HepG2 (cell line): ENCODE measurements at regions not wholly inside any gene's neighbourhood (a gene's known extent, or its start where the extent isn't known, plus 50 kb on each side); places are given as distances from the start of the nearest gene placed in this dataset.

Experiments used
- ATAC-seq: fragments of 200-7000 bp; cut with Tn5 transposase; 3 replicates; pipeline ENCODE4 v1.9.1; 2020; ENCODE audit warnings: mild to moderate bottlenecking, moderate library complexity
- BruUV-seq: library from RNA; stranded (reverse); fragments of 400-500 nt; replicated peaks from 2 replicates; lab custom pipeline; 2021; lab: Mats Ljungman, UMichigan
- CTCF ChIA-PET: fragments of 300-600 bp; formaldehyde crosslinking; extraction: SDS; loops from one replicate; lab custom pipeline; 2021; ENCODE audit warnings: low total read pairs, inconsistent platforms, low intra/inter-chr PET ratio; lab: Yijun Ruan, JAX
- POLR2A ChIA-PET: fragments of 350-600 bp; sonication (Branson Sonifier 250); formaldehyde crosslinking; loops from one replicate; lab custom pipeline; 2020; ENCODE audit warnings: antibody characterized with exemption, inconsistent platforms; lab: Yijun Ruan, JAX
- DNase-seq: peaks from one replicate; pipeline ENCODE4 v3.0.0-alpha.2; 2015; ENCODE audit warnings: low spot score
- FAIRE-seq: peaks from 3 replicates; lab custom pipeline; 2011; peaks lifted over from hg19 to GRCh38; lab: Jason Lieb, UNC
- H2AFZ ChIP-seq: one replicate; pipeline ENCODE4 v1.6.1; 2011; ENCODE audit warnings: low read length, inconsistent platforms
- H3K27ac ChIP-seq: fragments of 300-600 bp; 3 replicates; pipeline ENCODE4 v1.8.0; 2011; ENCODE audit warnings: mixed run types, mild to moderate bottlenecking, mixed read lengths, low read length, inconsistent platforms; ENCODE audit not compliant: insufficient read depth; ENCODE audit errors: extremely low read length
- H3K27me3 ChIP-seq, 2 experiments: fragments of 200-600 bp in 1 of 2; 2 replicates in 1 of 2; 3 replicates in 1 of 2; pipeline versions ENCODE4 v1.6.0 to v1.8.0; 2011; ENCODE audit warnings: low read length in 2 of 2, mild to moderate bottlenecking in 2 of 2, moderate library complexity in 2 of 2, inconsistent platforms in 1 of 2; ENCODE audit not compliant: insufficient read depth in 2 of 2, control insufficient read depth in 1 of 2
- H3K36me3 ChIP-seq, 2 experiments: fragments of 200-600 bp in 1 of 2; replicated peaks in 1 of 2; 2 replicates in 1 of 2; 3 replicates in 1 of 2; pipeline versions ENCODE4 v1.5.1 to v1.8.0; 2011; ENCODE audit warnings: low read length in 2 of 2, inconsistent platforms in 1 of 2; ENCODE audit not compliant: insufficient read depth in 2 of 2, control insufficient read depth in 1 of 2
- H3K4me1 ChIP-seq: 2 replicates; pipeline ENCODE4 v1.5.1; 2012; ENCODE audit warnings: low read length, inconsistent platforms; ENCODE audit not compliant: insufficient read depth
- H3K4me2 ChIP-seq: 2 replicates; pipeline ENCODE4 v1.6.0; 2011; ENCODE audit warnings: low read depth, low read length, inconsistent platforms
- H3K4me3 ChIP-seq, 3 experiments: fragments of 200-600 bp in 1 of 3; sonication (generic), shearing (Covaris generic) in 1 of 3; replicated peaks in 1 of 3; 2 replicates each; pipeline ENCODE4 v1.5.1; 2011 to 2016; ENCODE audit warnings: low read length in 3 of 3, inconsistent platforms in 2 of 3, low read depth in 2 of 3, mild to moderate bottlenecking in 2 of 3, control low read depth in 1 of 3, mixed read lengths in 1 of 3; ENCODE audit not compliant: insufficient read depth in 1 of 3
- H3K79me2 ChIP-seq: one replicate; pipeline ENCODE4 v1.6.1; 2011; ENCODE audit warnings: low read length, inconsistent platforms; ENCODE audit not compliant: insufficient read depth
- H3K9ac ChIP-seq: 2 replicates; pipeline ENCODE4 v1.6.0; 2011; ENCODE audit warnings: mild to moderate bottlenecking, low read depth, low read length, inconsistent platforms; ENCODE audit not compliant: insufficient read depth
- H3K9me3 ChIP-seq: 2 replicates; pipeline ENCODE4 v1.5.1; 2012; ENCODE audit warnings: mild to moderate bottlenecking, low read length
- H4K20me1 ChIP-seq: 2 replicates; pipeline ENCODE4 v1.6.0; 2011; ENCODE audit warnings: inconsistent platforms, mild to moderate bottlenecking, low read length, moderate library complexity; ENCODE audit not compliant: insufficient read depth
- CBFB ChIP-seq: sonication (generic); formaldehyde crosslinking; IDR thresholded peaks from 2 replicates; pipeline ENCODE4 v1.4.0; 2020; ENCODE audit warnings: missing genetic modification reagents
- FOXA1 ChIP-seq, 2 experiments: fragments of 450-650 bp in 1 of 2; sonication (generic) in 1 of 2; formaldehyde crosslinking in 1 of 2; IDR thresholded peaks; 2 replicates each; pipeline versions ENCODE4 v1.4.0 to v1.6.1; 2016 to 2020; ENCODE audit warnings: missing genetic modification reagents in 1 of 2
- SOX13 ChIP-seq, 3 experiments: fragments of 450-650 bp in 1 of 3; sonication (generic) in 1 of 3; formaldehyde crosslinking in 1 of 3; IDR thresholded peaks in 2 of 3; conservative IDR thresholded peaks in 1 of 3; 2 replicates each; pipeline versions ENCODE4 v1.5.0 to v1.6.1; 2016 to 2020; ENCODE audit warnings: antibody characterized with exemption in 1 of 3, mild to moderate bottlenecking in 1 of 3, missing compliant biosample characterization in 1 of 3, missing genetic modification reagents in 1 of 3, moderate library complexity in 1 of 3
- SOX6 ChIP-seq, 2 experiments: fragments of 450-650 bp in 1 of 2; sonication (generic) in 1 of 2; formaldehyde crosslinking in 1 of 2; IDR thresholded peaks; 2 replicates each; pipeline versions ENCODE4 v1.4.0 to v1.6.1; 2017 to 2020; ENCODE audit warnings: antibody characterized with exemption in 1 of 2, mild to moderate bottlenecking in 1 of 2, missing genetic modification reagents in 1 of 2
- SRSF1 ChIP-seq: fragments of 200-400 bp; formaldehyde crosslinking; optimal IDR thresholded peaks from 2 replicates; pipeline ENCODE3; 2017; ENCODE audit warnings: mild to moderate bottlenecking, low read depth, low read length, moderate library complexity
- TBP ChIP-seq: sonication (generic); formaldehyde crosslinking; IDR thresholded peaks from 2 replicates; pipeline ENCODE4 v1.5.0; 2020; ENCODE audit warnings: missing genetic modification reagents
- TIGD3 ChIP-seq: sonication (generic); formaldehyde crosslinking; IDR thresholded peaks from 2 replicates; pipeline ENCODE4 v1.5.1; 2020; ENCODE audit warnings: mild to moderate bottlenecking, missing genetic modification reagents, borderline replicate concordance
- YEATS2 ChIP-seq: sonication (generic); formaldehyde crosslinking; IDR thresholded peaks from 2 replicates; pipeline ENCODE4 v1.4.0; 2020; ENCODE audit warnings: missing genetic modification reagents, borderline replicate concordance
- ZBTB49 ChIP-seq: sonication (generic); formaldehyde crosslinking; IDR thresholded peaks from 2 replicates; pipeline ENCODE4 v1.4.0; 2020; ENCODE audit warnings: missing genetic modification reagents, borderline replicate concordance
- ZNF280B ChIP-seq: sonication (generic); formaldehyde crosslinking; IDR thresholded peaks from 2 replicates; pipeline ENCODE4 v1.5.0; 2020; ENCODE audit warnings: missing genetic modification reagents, mild to moderate bottlenecking, borderline replicate concordance
- ZNF350 ChIP-seq: sonication (generic); formaldehyde crosslinking; IDR thresholded peaks from 2 replicates; pipeline ENCODE4 v1.4.0; 2020; ENCODE audit warnings: mild to moderate bottlenecking, low read depth, missing genetic modification reagents, borderline replicate concordance
- ZNF839 ChIP-seq: sonication (generic); formaldehyde crosslinking; IDR thresholded peaks from 2 replicates; pipeline ENCODE4 v1.4.0; 2020; ENCODE audit warnings: missing genetic modification reagents, mild to moderate bottlenecking, borderline replicate concordance
- WGBS: methylation state at CpG from one replicate; pipeline ENCODE4 v1.1.6; 2017; ENCODE audit warnings: low lambda C conversion rate; 5-methylcytosine and 5-hydroxymethylcytosine counted together
- in situ Hi-C: cut with HindIII; loops from 2 replicates; pipeline ENCODE4 v1.10.0; 2017; ENCODE audit warnings: low pct_unique_long_range_greater_than_20kb; ENCODE audit not compliant: extremely low pct_ligation_motif_present
- intact Hi-C: fragments of 100-400 bp; cut with micrococcal nuclease; formaldehyde crosslinking; loops from one replicate; pipeline ENCODE4 v1.10.0; 2022; ENCODE audit not compliant: unreplicated experiment

GRCh38 chr6:82015526-82015925 lies 232.0 kb downstream of the IBTK start:
- peak; percentile 22 for DNase-seq
- H3K4me2 ChIP-seq = no peak overlapping the region
- intact Hi-C loops = no loop called here
- no peaks in the 10 kb centered on the region for H4K20me1 ChIP-seq
- peaks cover 41% of the 10 kb centered on the region for H3K4me1 ChIP-seq
- H3K4me3 ChIP-seq = no peak overlapping the region
- BruUV-seq = no TSS peak
- no peaks in the 10 kb centered on the region for H3K27me3 ChIP-seq
- CTCF ChIA-PET = no interaction called here
- H3K27ac ChIP-seq = no peak overlapping the region
- no peak overlapping the region for H2AFZ ChIP-seq
- no peaks in the 10 kb centered on the region for H3K36me3 ChIP-seq
- no peaks in the 10 kb centered on the region for H3K9me3 ChIP-seq
- no peak overlapping the region for H3K9ac ChIP-seq
- in situ Hi-C loops = loop anchor here (25.0 kb wide), 1 partner anchor 778 kb away; no protein-coding TSS in a partner anchor
- POLR2A ChIA-PET = no interaction called here
- H3K79me2 ChIP-seq = no peaks in the 10 kb centered on the region
- TF ChIP-seq SOX6 (IDR thresholded peaks at IDR 0.05) (no peak), SOX6 (CRISPR knock-in tag; IDR thresholded peaks at IDR 0.05) (peak; percentile 44), SOX13 (IDR thresholded peaks at IDR 0.05) (no peak), SOX13 (CRISPR knock-in tag; conservative IDR thresholded peaks at IDR 0.05 in 1 of 2, IDR thresholded peaks at IDR 0.05 in 1 of 2) (peak in 1 of 2 experiments; percentile 62; a peak in 1 of 4 replicates), CBFB (no peak), FOXA1 (IDR thresholded peaks at IDR 0.05) (no peak), FOXA1 (CRISPR knock-in tag; IDR thresholded peaks at IDR 0.05) (0 out of 2 replicates have a peak, but pooled peaks have one; percentile 3)
- ATAC-seq = no peak
- 82% methylated on average over 2 of the region's 2 CpGs for WGBS
- no peak for FAIRE-seq

- Histone ChIP-seq H3K27ac (no peak overlapping the region), H2AFZ (no peak overlapping the region), H3K79me2 (no peaks in the 10 kb centered on the region), H3K27me3 (no peaks in the 10 kb centered on the region), H3K9ac (no peak overlapping the region), H3K4me2 (no peak overlapping the region), H3K4me1 (peaks cover 41% of the 10 kb centered on the region), H3K36me3 (no peaks in the 10 kb centered on the region), H3K9me3 (no peaks in the 10 kb centered on the region), H4K20me1 (no peaks in the 10 kb centered on the region), H3K4me3 (no peak overlapping the region)
- no peak for FAIRE-seq
- in situ Hi-C loops = loop anchor here (25.0 kb wide), 1 partner anchor 778 kb away; no protein-coding TSS in a partner anchor
- no peak for ATAC-seq
- 96% methylated on average over 2 of the region's 2 CpGs for WGBS
- no peak for DNase-seq
- intact Hi-C loops = no loop called here
- no TSS peak for BruUV-seq
- ChIA-PET CTCF (no interaction called here), POLR2A (no interaction called here)
- TF ChIP-seq ZBTB49 (CRISPR knock-in tag) (no peak), ZNF350 (CRISPR knock-in tag) (no peak), YEATS2 (CRISPR knock-in tag) (no peak), TIGD3 (CRISPR knock-in tag) (no peak), TBP (CRISPR knock-in tag) (no peak), SRSF1 (no peak), ZNF839 (CRISPR knock-in tag) (no peak), ZNF280B (no peak)
These were observed 232.5 kb downstream of the IBTK start for GRCh38 chr6:82015043-82015442.
